D341Med (cell line): ENCODE measurements at regions not wholly inside any gene's neighbourhood (a gene's known extent, or its start where the extent isn't known, plus 50 kb on each side); places are given as distances from the start of the nearest gene placed in this dataset.
"Not testable (repeated sequence)": the region's sequence is repeated elsewhere in the genome, so short reads cannot be mapped to it uniquely, and the experiment has no call there.

Experiments
- DNase-seq: peaks from one replicate; pipeline ENCODE4 v3.0.0; 2012; ENCODE audit warnings: low spot score

- DNase-seq: no peak
Observed at GRCh38 chr22:35183917-35184316, 73.4 kb upstream of the HMGXB4 start.

- DNase-seq: no peak
Observed at GRCh38 chr22:35186492-35186891, 70.8 kb upstream of the HMGXB4 start.

- not testable (repeated sequence) for DNase-seq
Observed at GRCh38 chr22:35188930-35189329, 68.4 kb upstream of the HMGXB4 start.

- no peak for DNase-seq
Observed at GRCh38 chr22:35189559-35189958, 67.7 kb upstream of the HMGXB4 start.

GRCh38 chr22:35191412-35191811, 65.9 kb upstream of the HMGXB4 start:
- no peak for DNase-seq

- DNase-seq: no peak
Observed at GRCh38 chr22:35192129-35192918, 65.0 kb upstream of the HMGXB4 start.

- DNase-seq: no peak
Observed at GRCh38 chr22:35195226-35195625, 62.1 kb upstream of the HMGXB4 start.

- no peak for DNase-seq
Observed at GRCh38 chr22:35195821-35196220, 61.5 kb upstream of the HMGXB4 start.

- no peak for DNase-seq
Observed at GRCh38 chr22:35197071-35197470, 60.2 kb upstream of the HMGXB4 start.

GRCh38 chr22:35197886-35198285, 59.4 kb upstream of the HMGXB4 start:
- DNase-seq: no peak

GRCh38 chr22:35198738-35199137, 58.6 kb upstream of the HMGXB4 start:
- DNase-seq: no peak

GRCh38 chr22:35202376-35202775, 54.9 kb upstream of the HMGXB4 start:
- no peak for DNase-seq

GRCh38 chr22:35203583-35203982, 53.7 kb upstream of the HMGXB4 start:
- DNase-seq: no peak

GRCh38 chr22:35204807-35205775, 52.2 kb upstream of the HMGXB4 start:
- no peak for DNase-seq

- no peak for DNase-seq
Observed at GRCh38 chr22:35205961-35206360, 51.3 kb upstream of the HMGXB4 start.

GRCh38 chr22:35206889-35207288, 50.4 kb upstream of the HMGXB4 start:
- no peak for DNase-seq
